HepG2 (cell line): ENCODE measurements at regions not wholly inside any gene's neighbourhood (a gene's known extent, or its start where the extent isn't known, plus 50 kb on each side); places are given as distances from the start of the nearest gene placed in this dataset.

Source experiments
- BORCS8-MEF2B ChIP-seq: sonication (generic); formaldehyde crosslinking; IDR thresholded peaks from 2 replicates; pipeline ENCODE4 v1.8.0; 2022; ENCODE audit warnings: mild to moderate bottlenecking, missing genetic modification reagents
- CCAR2 ChIP-seq: fragments of 200-400 bp; formaldehyde crosslinking; optimal IDR thresholded peaks from 2 replicates; pipeline ENCODE3; 2018; ENCODE audit warnings: low read depth, mild to moderate bottlenecking, low read length, moderate library complexity
- CTCF ChIP-seq: sonication (generic); formaldehyde crosslinking; IDR thresholded peaks from 2 replicates; pipeline ENCODE4 v1.5.0; 2020; ENCODE audit warnings: mild to moderate bottlenecking, missing genetic modification reagents, moderate library complexity
- DNMT3B ChIP-seq: conservative IDR thresholded peaks from 2 replicates; pipeline ENCODE4 v1.6.1; 2016; ENCODE audit warnings: missing biosample characterization, control low read depth
- DR1 ChIP-seq: sonication (generic); formaldehyde crosslinking; IDR thresholded peaks from 2 replicates; pipeline ENCODE4 v1.8.0; 2021; ENCODE audit warnings: mild to moderate bottlenecking, missing genetic modification reagents, inconsistent platforms
- FOXA1 ChIP-seq, 2 experiments: fragments of 450-650 bp in 1 of 2; sonication (generic) in 1 of 2; formaldehyde crosslinking in 1 of 2; IDR thresholded peaks; 2 replicates each; pipeline versions ENCODE4 v1.4.0 to v1.6.1; 2016 to 2020; ENCODE audit warnings: missing genetic modification reagents in 1 of 2
- HOXA5 ChIP-seq: sonication (generic); formaldehyde crosslinking; IDR thresholded peaks from 2 replicates; pipeline ENCODE4 v1.4.0; 2020; ENCODE audit warnings: missing genetic modification reagents
- IKZF4 ChIP-seq: sonication (generic); formaldehyde crosslinking; IDR thresholded peaks from 2 replicates; pipeline ENCODE4 v1.5.1; 2020; ENCODE audit warnings: borderline replicate concordance, mild to moderate bottlenecking, low read depth, missing genetic modification reagents; ENCODE audit errors: not compliant biosample characterization
- RELA ChIP-seq: sonication (generic); formaldehyde crosslinking; IDR thresholded peaks from 2 replicates; pipeline ENCODE4 v1.4.0; 2020; ENCODE audit warnings: missing genetic modification reagents
- RFXAP ChIP-seq: sonication (generic); formaldehyde crosslinking; IDR thresholded peaks from 2 replicates; pipeline ENCODE4 v1.4.0; 2020; ENCODE audit warnings: missing genetic modification reagents, borderline replicate concordance
- SNRNP70 ChIP-seq: fragments of 200-400 bp; formaldehyde crosslinking; IDR thresholded peaks from 2 replicates; pipeline ENCODE4 v1.6.1; 2017; ENCODE audit warnings: mild to moderate bottlenecking, low read depth, low read length, moderate library complexity
- STAT5B ChIP-seq: sonication (generic); formaldehyde crosslinking; IDR thresholded peaks from 2 replicates; pipeline ENCODE4 v1.4.0; 2020; ENCODE audit warnings: missing genetic modification reagents
- THAP11 ChIP-seq: IDR thresholded peaks from 2 replicates; pipeline ENCODE4 v1.6.1; 2016; ENCODE audit warnings: missing biosample characterization, missing genetic modification reagents
- XBP1 ChIP-seq: sonication (generic); formaldehyde crosslinking; IDR thresholded peaks from 2 replicates; pipeline ENCODE4 v1.5.0; 2020; ENCODE audit warnings: missing genetic modification reagents
- YEATS2 ChIP-seq: sonication (generic); formaldehyde crosslinking; IDR thresholded peaks from 2 replicates; pipeline ENCODE4 v1.4.0; 2020; ENCODE audit warnings: missing genetic modification reagents, borderline replicate concordance
- ZBTB7B ChIP-seq: sonication (generic); formaldehyde crosslinking; IDR thresholded peaks from 2 replicates; pipeline ENCODE4 v1.4.0; 2020; ENCODE audit warnings: missing genetic modification reagents
- ZFP36L2 ChIP-seq: sonication (generic); formaldehyde crosslinking; IDR thresholded peaks from 2 replicates; pipeline ENCODE4 v1.4.0; 2020; ENCODE audit warnings: missing genetic modification reagents
- ZMYM3 ChIP-seq: sonication (generic); formaldehyde crosslinking; IDR thresholded peaks from 2 replicates; pipeline ENCODE4 v1.5.1; 2020; ENCODE audit warnings: mild to moderate bottlenecking, missing genetic modification reagents
- ZNF3 ChIP-seq: IDR thresholded peaks from 2 replicates; pipeline ENCODE4 v1.7.0; 2017; ENCODE audit warnings: inconsistent platforms
- ZNF570 ChIP-seq: sonication (generic); formaldehyde crosslinking; IDR thresholded peaks from 2 replicates; pipeline ENCODE4 v1.4.0; 2020; ENCODE audit warnings: mild to moderate bottlenecking, missing genetic modification reagents, borderline replicate concordance
- ZNF652 ChIP-seq: IDR thresholded peaks from 2 replicates; pipeline ENCODE4 v1.6.1; 2016; ENCODE audit warnings: low read depth, borderline replicate concordance
- ZNF775 ChIP-seq: sonication (generic); formaldehyde crosslinking; IDR thresholded peaks from 2 replicates; pipeline ENCODE4 v1.4.0; 2020; ENCODE audit warnings: missing genetic modification reagents, mild to moderate bottlenecking, moderate library complexity, borderline replicate concordance
- ZNF891 ChIP-seq: sonication (generic); formaldehyde crosslinking; IDR thresholded peaks from 2 replicates; pipeline ENCODE4 v1.5.0; 2020; ENCODE audit warnings: mild to moderate bottlenecking, missing genetic modification reagents
- ZSCAN9 ChIP-seq: IDR thresholded peaks from 2 replicates; pipeline ENCODE4 v1.6.1; 2016; ENCODE audit warnings: borderline replicate concordance
- TF ChIP-seq, protein P1 (sequence below): sonication (generic); formaldehyde crosslinking; IDR thresholded peaks from 2 replicates; pipeline ENCODE4 v1.5.0; 2020; ENCODE audit warnings: mild to moderate bottlenecking, missing genetic modification reagents
- TF ChIP-seq, protein P2 (sequence below): sonication (generic); formaldehyde crosslinking; IDR thresholded peaks from 2 replicates; pipeline ENCODE4 v1.4.0; 2020; ENCODE audit warnings: mild to moderate bottlenecking, low read depth, missing genetic modification reagents
- TF ChIP-seq, protein P3 (sequence below): IDR thresholded peaks from 2 replicates; pipeline ENCODE4 v1.6.1; 2016; ENCODE audit warnings: low read depth, borderline replicate concordance

DNA sequence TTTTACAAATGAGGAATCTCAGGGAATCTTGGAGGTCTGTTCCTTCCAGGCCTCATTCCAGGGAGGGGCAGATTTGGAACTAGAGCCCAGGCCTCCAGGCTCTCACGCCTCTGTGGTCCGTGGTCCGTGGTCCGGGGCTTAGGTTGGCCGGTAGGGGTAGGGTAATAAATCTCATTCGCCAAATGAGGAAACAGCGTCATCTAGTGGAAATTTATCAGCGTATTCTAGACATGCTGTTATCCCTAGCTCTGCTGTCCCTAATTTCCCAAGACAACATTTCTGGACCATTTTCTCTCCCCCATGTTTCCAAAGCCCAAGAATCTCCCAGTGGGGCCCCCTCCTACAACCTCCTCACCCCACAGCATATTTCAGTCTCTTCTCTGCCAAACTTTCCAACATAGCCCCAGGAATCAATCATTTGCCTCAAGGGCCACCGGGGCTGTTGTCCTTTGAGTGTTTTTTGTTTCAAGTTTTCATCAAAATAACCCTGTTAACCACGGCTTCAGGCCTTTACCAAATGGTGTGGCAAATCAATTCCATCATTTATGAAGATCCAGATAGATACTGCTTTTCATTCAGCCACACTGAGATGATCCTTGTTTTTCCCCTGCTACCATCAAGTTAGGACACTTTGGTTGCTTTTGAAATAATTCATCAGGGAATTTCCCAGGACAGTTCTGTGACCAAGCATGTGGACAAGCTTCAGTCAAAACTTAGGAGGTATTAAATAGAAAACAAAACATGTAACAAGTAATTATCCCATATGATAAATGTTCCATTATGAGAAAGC lies 126.8 kb downstream of the ALDH8A1 start (continued):
- TF ChIP-seq, protein P1, sequence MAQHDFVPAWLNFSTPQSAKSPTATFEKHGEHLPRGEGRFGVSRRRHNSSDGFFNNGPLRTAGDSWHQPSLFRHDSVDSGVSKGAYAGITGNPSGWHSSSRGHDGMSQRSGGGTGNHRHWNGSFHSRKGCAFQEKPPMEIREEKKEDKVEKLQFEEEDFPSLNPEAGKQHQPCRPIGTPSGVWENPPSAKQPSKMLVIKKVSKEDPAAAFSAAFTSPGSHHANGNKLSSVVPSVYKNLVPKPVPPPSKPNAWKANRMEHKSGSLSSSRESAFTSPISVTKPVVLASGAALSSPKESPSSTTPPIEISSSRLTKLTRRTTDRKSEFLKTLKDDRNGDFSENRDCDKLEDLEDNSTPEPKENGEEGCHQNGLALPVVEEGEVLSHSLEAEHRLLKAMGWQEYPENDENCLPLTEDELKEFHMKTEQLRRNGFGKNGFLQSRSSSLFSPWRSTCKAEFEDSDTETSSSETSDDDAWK (CRISPR knock-in tag) = no peak
- TF ChIP-seq RFXAP (no peak), IKZF4 (CRISPR knock-in tag) (no peak), RELA (CRISPR knock-in tag) (no peak), HOXA5 (peak; percentile 64; the same call in 1 of the 2 replicates), CTCF (CRISPR knock-in tag) (peak; percentile 86), ZFP36L2 (CRISPR knock-in tag) (0 out of 2 replicates have a peak, but pooled peaks have one; percentile 35), ZMYM3 (CRISPR knock-in tag) (no peak), ZNF652 (CRISPR knock-in tag) (no peak), DNMT3B (CRISPR knock-in tag) (0 out of 2 replicates have a peak, but pooled peaks have one; percentile 37), ZNF891 (no peak), XBP1 (CRISPR knock-in tag) (no peak), THAP11 (0 out of 2 replicates have a peak, but pooled peaks have one; percentile 17), ZNF3 (CRISPR knock-in tag) (no peak), YEATS2 (CRISPR knock-in tag) (peak; percentile 23; the same call in 1 of the 2 replicates), ZNF775 (CRISPR knock-in tag) (no peak), BORCS8-MEF2B (CRISPR knock-in tag) (no peak), CCAR2 (no peak), FOXA1 (IDR thresholded peaks at IDR 0.05) (no peak), FOXA1 (CRISPR knock-in tag; IDR thresholded peaks at IDR 0.05) (no peak), STAT5B (no peak), ZBTB7B (CRISPR knock-in tag) (no peak), ZNF570 (CRISPR knock-in tag) (no peak), SNRNP70 (no peak), ZSCAN9 (CRISPR knock-in tag) (0 out of 2 replicates have a peak, but pooled peaks have one; percentile 62), DR1 (CRISPR knock-in tag) (no peak)
- TF ChIP-seq, protein P2, sequence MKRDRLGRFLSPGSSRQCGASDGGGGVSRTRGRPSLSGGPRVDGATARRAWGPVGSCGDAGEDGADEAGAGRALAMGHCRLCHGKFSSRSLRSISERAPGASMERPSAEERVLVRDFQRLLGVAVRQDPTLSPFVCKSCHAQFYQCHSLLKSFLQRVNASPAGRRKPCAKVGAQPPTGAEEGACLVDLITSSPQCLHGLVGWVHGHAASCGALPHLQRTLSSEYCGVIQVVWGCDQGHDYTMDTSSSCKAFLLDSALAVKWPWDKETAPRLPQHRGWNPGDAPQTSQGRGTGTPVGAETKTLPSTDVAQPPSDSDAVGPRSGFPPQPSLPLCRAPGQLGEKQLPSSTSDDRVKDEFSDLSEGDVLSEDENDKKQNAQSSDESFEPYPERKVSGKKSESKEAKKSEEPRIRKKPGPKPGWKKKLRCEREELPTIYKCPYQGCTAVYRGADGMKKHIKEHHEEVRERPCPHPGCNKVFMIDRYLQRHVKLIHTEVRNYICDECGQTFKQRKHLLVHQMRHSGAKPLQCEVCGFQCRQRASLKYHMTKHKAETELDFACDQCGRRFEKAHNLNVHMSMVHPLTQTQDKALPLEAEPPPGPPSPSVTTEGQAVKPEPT = no peak
- TF ChIP-seq, protein P3, sequence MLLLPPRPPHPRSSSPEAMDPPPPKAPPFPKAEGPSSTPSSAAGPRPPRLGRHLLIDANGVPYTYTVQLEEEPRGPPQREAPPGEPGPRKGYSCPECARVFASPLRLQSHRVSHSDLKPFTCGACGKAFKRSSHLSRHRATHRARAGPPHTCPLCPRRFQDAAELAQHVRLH (CRISPR knock-in tag) = 0 out of 2 replicates have a peak, but pooled peaks have one; percentile 48
